Ovary (tissue), 3 donors: ENCODE measurements at regions not wholly inside any gene's neighbourhood (a gene's known extent, or its start where the extent isn't known, plus 50 kb on each side); places are given as distances from the start of the nearest gene placed in this dataset.

ENCODE experiments used
- CTCF ChIP-seq, 3 donors: fragments of 450-650 bp in 2 of 3; fragments of 200-600 bp in 1 of 3; IDR thresholded peaks; one replicate each; pipeline versions ENCODE4 v1.5.1 to v1.8.0; 2016 to 2022; ENCODE audit warnings: antibody characterized with exemption in 3 of 3, mild to moderate bottlenecking in 1 of 3
- EP300 ChIP-seq: sonication (generic); formaldehyde crosslinking; IDR thresholded peaks from one replicate; pipeline ENCODE4 v1.6.1; 2017; ENCODE audit warnings: antibody characterized with exemption
- POLR2A ChIP-seq: fragments of 450-650 bp; IDR thresholded peaks from one replicate; pipeline ENCODE4 v1.6.1; 2017; ENCODE audit warnings: antibody characterized with exemption, mild to moderate bottlenecking, moderate library complexity
- donor health status: DM: no; HTN: no; CAD: no.

DNA sequence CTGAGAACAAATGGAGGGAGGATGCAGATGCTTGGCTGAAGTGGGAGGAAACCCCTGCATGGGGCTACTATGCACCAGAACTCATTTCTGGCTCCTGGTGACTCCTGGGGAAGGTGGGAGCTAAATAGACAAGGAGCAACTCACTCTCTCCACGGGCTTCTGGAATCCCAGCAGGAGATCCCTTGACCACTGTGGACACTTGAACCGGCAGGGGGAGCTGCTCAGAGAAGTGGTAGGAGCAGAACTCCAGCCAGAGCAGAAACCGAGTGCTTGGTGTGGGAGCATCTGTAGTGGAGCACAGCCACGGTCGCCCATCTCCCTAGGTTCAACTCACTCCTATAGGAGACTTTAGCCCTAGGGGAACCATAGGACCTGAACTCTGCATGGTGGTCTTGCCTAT lies 205.6 kb upstream of the GJB5 start:
- no peak for TF ChIP-seq POLR2A
- TF ChIP-seq CTCF (IDR thresholded peaks at IDR 0.05): no peak
- no peak for TF ChIP-seq EP300
